ENCODE measurements at regions not wholly inside any gene's neighbourhood (a gene's known extent, or its start where the extent isn't known, plus 50 kb on each side); places are given as distances from the start of the nearest gene placed in this dataset.

GRCh38 chr16:80337786-80338185 lies 203.0 kb upstream of the DYNLRB2 start:
- no peaks in the 10 kb centered on the region for H3K4me1 ChIP-seq (ENCODE audit: insufficient read depth, low read length, poor library complexity, severe bottlenecking)
- CTCF ChIA-PET: no interaction called here
- no peak overlapping the region for H3K4me3 ChIP-seq (ENCODE audit: low read depth, low read length, poor library complexity, severe bottlenecking)
- POLR2A ChIA-PET (ENCODE audit: low non-redundant PET): no interaction called here
- no peak for DNase-seq (ENCODE audit: low spot score)
- H3K9me3 ChIP-seq (ENCODE audit: low read depth, low read length, poor library complexity, severe bottlenecking): no peaks in the 10 kb centered on the region
- no peak for TF ChIP-seq CTCF (conservative IDR thresholded peaks at IDR 0.05; ENCODE audit: low read depth, low read length)
- no peaks in the 10 kb centered on the region for H3K36me3 ChIP-seq (ENCODE audit: insufficient read depth, low read length, poor library complexity, severe bottlenecking)
- no TSS peak for BruUV-seq (replicated peaks)
- H3K27ac ChIP-seq (ENCODE audit: low read depth, low read length, poor library complexity, severe bottlenecking): no peak overlapping the region
- intact Hi-C loops (cut with micrococcal nuclease; ENCODE audit: unreplicated experiment): no loop called here
- H3K27me3 ChIP-seq (replicated peaks; ENCODE audit: insufficient read depth, low read depth, low read length, poor library complexity): peaks cover 3% of the 10 kb centered on the region

GRCh38 chr16:80330803-80331202 lies 210.0 kb upstream of the DYNLRB2 start:
- DNase-seq (ENCODE audit: low spot score): no peak
- no peak overlapping the region for H3K27ac ChIP-seq (ENCODE audit: low read depth, low read length, poor library complexity, severe bottlenecking)
- ChIA-PET CTCF (no interaction called here), POLR2A (ENCODE audit: low non-redundant PET) (no interaction called here)
- H3K4me3 ChIP-seq (ENCODE audit: low read depth, low read length, poor library complexity, severe bottlenecking): no peak overlapping the region
- no peaks in the 10 kb centered on the region for H3K4me1 ChIP-seq (ENCODE audit: insufficient read depth, low read length, poor library complexity, severe bottlenecking)
- H3K27me3 ChIP-seq (replicated peaks; ENCODE audit: insufficient read depth, low read depth, low read length, poor library complexity): peaks cover 3% of the 10 kb centered on the region
- no peaks in the 10 kb centered on the region for H3K36me3 ChIP-seq (ENCODE audit: insufficient read depth, low read length, poor library complexity, severe bottlenecking)
- intact Hi-C loops (cut with micrococcal nuclease; ENCODE audit: unreplicated experiment): no loop called here
- no peaks in the 10 kb centered on the region for H3K9me3 ChIP-seq (ENCODE audit: low read depth, low read length, poor library complexity, severe bottlenecking)
- BruUV-seq (replicated peaks): no TSS peak
- no peak for TF ChIP-seq EZH2 (IDR thresholded peaks at IDR 0.05; ENCODE audit: borderline replicate concordance, low read depth, low read length, poor library complexity, severe bottlenecking)

GRCh38 chr16:80330150-80330549 lies 210.6 kb upstream of the DYNLRB2 start:
- CTCF ChIA-PET: no interaction called here
- intact Hi-C loops (cut with micrococcal nuclease; ENCODE audit: unreplicated experiment): no loop called here

More at GRCh38 chr16:80330150-80330549, 210.6 kb upstream of the DYNLRB2 start:
- Histone ChIP-seq H3K27ac (ENCODE audit: low read depth, low read length, poor library complexity, severe bottlenecking) (no peak overlapping the region), H3K36me3 (ENCODE audit: insufficient read depth, low read length, poor library complexity, severe bottlenecking) (no peaks in the 10 kb centered on the region), H3K4me3 (ENCODE audit: low read depth, low read length, poor library complexity, severe bottlenecking) (no peak overlapping the region), H3K27me3 (replicated peaks; ENCODE audit: insufficient read depth, low read depth, low read length, poor library complexity) (peaks cover 3% of the 10 kb centered on the region), H3K4me1 (ENCODE audit: insufficient read depth, low read length, poor library complexity, severe bottlenecking) (no peaks in the 10 kb centered on the region), H3K9me3 (ENCODE audit: low read depth, low read length, poor library complexity, severe bottlenecking) (no peaks in the 10 kb centered on the region)
- TF ChIP-seq CTCF (conservative IDR thresholded peaks at IDR 0.05; ENCODE audit: low read depth, low read length): no peak
- TF ChIP-seq EZH2 (IDR thresholded peaks at IDR 0.05; ENCODE audit: borderline replicate concordance, low read depth, low read length, poor library complexity, severe bottlenecking): no peak
- no TSS peak for BruUV-seq (replicated peaks)
- POLR2A ChIA-PET (ENCODE audit: low non-redundant PET): no interaction called here
- no peak for DNase-seq (ENCODE audit: low spot score)
